ENCODE measurements at regions not wholly inside any gene's neighbourhood (a gene's known extent, or its start where the extent isn't known, plus 50 kb on each side); places are given as distances from the start of the nearest gene placed in this dataset.

DNA sequence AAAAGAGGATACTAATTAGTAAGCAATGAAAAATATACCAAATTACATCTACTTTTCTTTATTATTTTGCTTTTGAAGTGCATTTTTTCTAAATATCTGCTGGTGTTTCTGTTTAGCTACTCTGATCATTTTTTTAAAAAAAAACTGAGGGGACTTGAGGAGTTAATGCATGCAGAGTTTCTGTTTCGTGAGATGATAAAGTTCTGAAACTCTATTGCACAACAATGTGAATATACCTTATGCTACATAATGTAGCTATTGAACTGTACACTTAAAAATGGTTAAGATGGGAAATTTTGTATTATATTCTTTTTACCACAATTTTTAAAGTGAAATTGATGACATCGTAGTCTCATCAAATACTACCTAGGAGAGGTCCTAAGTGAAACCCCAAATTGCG, 288.3 kb upstream of the NR4A3 start:
- no peaks in the 10 kb centered on the region; a peak in 1 of 5 replicates for H3K9me3 Mint-ChIP-seq
- no CpG with 5 or more reads among the region's 3 CpGs for WGBS (ENCODE audit: extremely low coverage, insufficient read length, low lambda C conversion rate)
- Histone ChIP-seq H4K91ac (ENCODE audit: insufficient read length, low read depth, low read length) (no peak overlapping the region), H4K5ac (ENCODE audit: insufficient read length, low read depth, low read length) (no peak overlapping the region), H4K8ac (replicated peaks; ENCODE audit: insufficient read length, low read depth, low read length) (no peak overlapping the region), H3K23me2 (ENCODE audit: insufficient read length, low read depth, low read length, poor library complexity, severe bottlenecking) (no peaks in the 10 kb centered on the region), H3K27ac (ENCODE audit: insufficient read length, low read depth, low read length) (no peak overlapping the region), H3K4me1 (ENCODE audit: insufficient read depth, low read length) (no peaks in the 10 kb centered on the region), H3K18ac (ENCODE audit: insufficient read length, low read depth, low read length) (no peak overlapping the region), H3K56ac (ENCODE audit: insufficient read length, low read depth, low read length) (no peak overlapping the region), H3K4ac (ENCODE audit: low read depth, low read length) (no peak overlapping the region), H3K23ac (ENCODE audit: insufficient read length, low read depth, low read length) (no peak overlapping the region), H3K9me3 (ENCODE audit: control insufficient read depth, low read depth, low read length) (no peaks in the 10 kb centered on the region), H3K9ac (ENCODE audit: extremely low read depth, insufficient read length, low read length) (no peak overlapping the region), H2BK20ac (ENCODE audit: low read depth, low read length, poor library complexity, severe bottlenecking) (no peak overlapping the region), H2BK12ac (ENCODE audit: insufficient read length, low read depth, low read length) (no peak overlapping the region), H2AK5ac (ENCODE audit: insufficient read length, low read length) (no peak overlapping the region), H4K20me1 (ENCODE audit: control insufficient read depth, insufficient read depth, insufficient read length) (no peaks in the 10 kb centered on the region), H2BK15ac (ENCODE audit: low read depth, low read length) (no peak overlapping the region), H3K79me1 (ENCODE audit: insufficient read depth, low read depth, low read length, poor library complexity, severe bottlenecking) (no peaks in the 10 kb centered on the region), H3T11ph (ENCODE audit: low read length) (no peak overlapping the region), H3K14ac (ENCODE audit: insufficient read depth, low read length) (no peak overlapping the region), H2BK120ac (ENCODE audit: low read depth, low read length, poor library complexity, severe bottlenecking) (no peak overlapping the region), H2BK5ac (ENCODE audit: insufficient read length, low read length) (no peak overlapping the region), H3K27me3 (ENCODE audit: insufficient read depth, low read length) (no peaks in the 10 kb centered on the region), H3K4me2 (ENCODE audit: insufficient read depth, insufficient read length, low read length) (no peak overlapping the region), H2AFZ (ENCODE audit: low read length) (no peak overlapping the region), H3K79me2 (ENCODE audit: insufficient read depth, low read length) (no peaks in the 10 kb centered on the region)
- no peak for TF ChIP-seq CTCF (conservative IDR thresholded peaks at IDR 0.05)
- H3K4me3 Mint-ChIP-seq, result no peak overlapping the region
- DNase-seq, result no peak
- H3K36me3 Mint-ChIP-seq (ENCODE audit: insufficient read depth in 1 of 3, low read depth in 3 of 3), result no peaks in the 10 kb centered on the region
- H3K27ac Mint-ChIP-seq, result no peak overlapping the region
- H3K4me1 Mint-ChIP-seq, result no peaks in the 10 kb centered on the region
- no peaks in the 10 kb centered on the region; the same call in 1 of the 2 replicates for H3K27me3 Mint-ChIP-seq (ENCODE audit: low read depth)
